SU-DHL-6 (cell line): ENCODE measurements at regions not wholly inside any gene's neighbourhood (a gene's known extent, or its start where the extent isn't known, plus 50 kb on each side); places are given as distances from the start of the nearest gene placed in this dataset.

Experiments
- EZH2phosphoT487 ChIP-seq: fragments of 200-600 bp; sonication (generic), shearing (Covaris generic); conservative IDR thresholded peaks from 2 replicates; pipeline ENCODE4 v1.6.1; 2018; ENCODE audit warnings: mild to moderate bottlenecking, antibody characterized with exemption, low read length, moderate library complexity, mixed read lengths
- TF ChIP-seq, protein P1 (sequence below): fragments of 200-600 bp; sonication (generic); IDR thresholded peaks from one replicate; pipeline ENCODE4 v1.5.1; 2017; ENCODE audit warnings: antibody characterized with exemption, mild to moderate bottlenecking, low read length, moderate library complexity; ENCODE audit not compliant: insufficient read depth, poor library complexity, severe bottlenecking

DNA sequence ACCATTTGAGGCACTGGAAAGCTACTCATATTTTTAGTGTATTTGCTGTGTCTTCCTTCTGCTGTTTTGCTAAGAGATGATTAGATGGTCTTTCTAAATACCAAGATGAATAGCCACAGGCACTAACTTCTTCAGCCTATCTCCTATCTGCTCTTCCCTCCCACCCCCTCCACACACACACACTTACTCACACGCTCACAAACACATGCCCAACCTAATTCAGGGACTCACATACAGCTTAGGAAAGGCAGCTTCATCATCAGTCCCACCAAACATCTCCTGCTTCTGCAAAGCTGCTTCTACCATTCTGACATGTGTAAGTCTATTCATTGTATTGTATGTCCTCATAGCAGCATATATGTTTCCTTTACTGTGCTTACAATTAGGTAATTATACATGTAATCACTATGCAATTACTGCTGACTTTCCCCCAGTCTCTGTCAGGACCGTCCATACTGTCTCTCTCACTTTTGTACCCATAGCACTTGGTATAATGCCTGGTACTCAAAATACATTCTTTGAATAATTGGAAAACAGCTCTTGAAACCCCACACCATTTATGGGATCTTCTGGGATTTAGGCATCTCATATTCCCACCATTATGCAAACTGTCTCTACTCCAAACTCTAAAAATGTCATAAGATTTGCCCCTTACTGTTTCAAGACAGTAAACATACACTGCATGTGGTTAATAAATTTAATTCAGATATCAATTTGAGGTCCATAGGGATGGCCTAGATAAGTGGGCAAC is 83.3 kb upstream of the HIF1A start:
- TF ChIP-seq, protein P1, sequence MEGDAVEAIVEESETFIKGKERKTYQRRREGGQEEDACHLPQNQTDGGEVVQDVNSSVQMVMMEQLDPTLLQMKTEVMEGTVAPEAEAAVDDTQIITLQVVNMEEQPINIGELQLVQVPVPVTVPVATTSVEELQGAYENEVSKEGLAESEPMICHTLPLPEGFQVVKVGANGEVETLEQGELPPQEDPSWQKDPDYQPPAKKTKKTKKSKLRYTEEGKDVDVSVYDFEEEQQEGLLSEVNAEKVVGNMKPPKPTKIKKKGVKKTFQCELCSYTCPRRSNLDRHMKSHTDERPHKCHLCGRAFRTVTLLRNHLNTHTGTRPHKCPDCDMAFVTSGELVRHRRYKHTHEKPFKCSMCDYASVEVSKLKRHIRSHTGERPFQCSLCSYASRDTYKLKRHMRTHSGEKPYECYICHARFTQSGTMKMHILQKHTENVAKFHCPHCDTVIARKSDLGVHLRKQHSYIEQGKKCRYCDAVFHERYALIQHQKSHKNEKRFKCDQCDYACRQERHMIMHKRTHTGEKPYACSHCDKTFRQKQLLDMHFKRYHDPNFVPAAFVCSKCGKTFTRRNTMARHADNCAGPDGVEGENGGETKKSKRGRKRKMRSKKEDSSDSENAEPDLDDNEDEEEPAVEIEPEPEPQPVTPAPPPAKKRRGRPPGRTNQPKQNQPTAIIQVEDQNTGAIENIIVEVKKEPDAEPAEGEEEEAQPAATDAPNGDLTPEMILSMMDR, result no peak
- no peak for TF ChIP-seq EZH2phosphoT487
